ENCODE measurements at regions not wholly inside any gene's neighbourhood (a gene's known extent, or its start where the extent isn't known, plus 50 kb on each side); places are given as distances from the start of the nearest gene placed in this dataset.

DNA sequence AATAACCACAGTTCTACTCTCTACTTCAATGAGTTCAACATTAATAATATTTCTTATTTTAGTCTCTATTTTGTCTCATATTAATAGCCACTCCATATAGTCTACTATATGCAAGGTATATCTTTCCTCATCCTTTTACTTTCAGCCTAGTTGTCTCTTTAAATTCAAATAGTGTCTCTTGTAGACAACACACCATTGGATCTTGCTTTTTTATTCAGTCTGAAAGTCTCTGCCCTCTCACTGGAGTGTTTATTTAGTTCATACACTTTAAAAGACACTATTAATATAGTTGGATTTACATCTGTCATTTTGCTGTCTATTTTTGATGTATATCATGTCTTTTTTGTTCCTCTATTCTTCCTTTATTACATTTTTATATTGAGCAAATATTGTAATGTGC, 103.5 kb downstream of the RFPL4B start:
- H4K20me1 ChIP-seq (ENCODE audit: insufficient read depth, low read length) = no peaks in the 10 kb centered on the region
- no peaks in the 10 kb centered on the region for H3F3A ChIP-seq (ENCODE audit: insufficient read depth, low read length)
- H3K79me2 ChIP-seq (ENCODE audit: low read length) = no peaks in the 10 kb centered on the region
- no peak overlapping the region for H2AFZ ChIP-seq (ENCODE audit: low read length)
- no peaks in the 10 kb centered on the region for H3K4me1 ChIP-seq (ENCODE audit: low read length)
- no peak overlapping the region for H3K4me3 ChIP-seq (ENCODE audit: low read length)
- H3K4me2 ChIP-seq (ENCODE audit: low read depth, low read length) = no peak overlapping the region
- no peaks in the 10 kb centered on the region for H3K36me3 ChIP-seq (replicated peaks; ENCODE audit: insufficient read depth, low read length)
- no peaks in the 10 kb centered on the region for H3K9me2 ChIP-seq (replicated peaks; ENCODE audit: insufficient read depth, low read length)
- H3K9me3 ChIP-seq (replicated peaks; ENCODE audit: insufficient read depth, low read length) = no peaks in the 10 kb centered on the region
- H3K9ac ChIP-seq (ENCODE audit: low read length) = no peak overlapping the region
- no peak overlapping the region for H3K27ac ChIP-seq (ENCODE audit: low read length)
- no peak for TF ChIP-seq EZH2 (optimal IDR thresholded peaks at IDR 0.05; ENCODE audit: low read depth, low read length)
- TF ChIP-seq, protein P1, sequence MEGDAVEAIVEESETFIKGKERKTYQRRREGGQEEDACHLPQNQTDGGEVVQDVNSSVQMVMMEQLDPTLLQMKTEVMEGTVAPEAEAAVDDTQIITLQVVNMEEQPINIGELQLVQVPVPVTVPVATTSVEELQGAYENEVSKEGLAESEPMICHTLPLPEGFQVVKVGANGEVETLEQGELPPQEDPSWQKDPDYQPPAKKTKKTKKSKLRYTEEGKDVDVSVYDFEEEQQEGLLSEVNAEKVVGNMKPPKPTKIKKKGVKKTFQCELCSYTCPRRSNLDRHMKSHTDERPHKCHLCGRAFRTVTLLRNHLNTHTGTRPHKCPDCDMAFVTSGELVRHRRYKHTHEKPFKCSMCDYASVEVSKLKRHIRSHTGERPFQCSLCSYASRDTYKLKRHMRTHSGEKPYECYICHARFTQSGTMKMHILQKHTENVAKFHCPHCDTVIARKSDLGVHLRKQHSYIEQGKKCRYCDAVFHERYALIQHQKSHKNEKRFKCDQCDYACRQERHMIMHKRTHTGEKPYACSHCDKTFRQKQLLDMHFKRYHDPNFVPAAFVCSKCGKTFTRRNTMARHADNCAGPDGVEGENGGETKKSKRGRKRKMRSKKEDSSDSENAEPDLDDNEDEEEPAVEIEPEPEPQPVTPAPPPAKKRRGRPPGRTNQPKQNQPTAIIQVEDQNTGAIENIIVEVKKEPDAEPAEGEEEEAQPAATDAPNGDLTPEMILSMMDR (IDR thresholded peaks at IDR 0.05; ENCODE audit: low read length) = no peak
- TF ChIP-seq EZH2phosphoT487 (IDR thresholded peaks at IDR 0.05; ENCODE audit: low read length) = no peak
- no peak for DNase-seq
- no peaks in the 10 kb centered on the region; the same call in 1 of the 2 replicates for H3K27me3 ChIP-seq (replicated peaks; ENCODE audit: insufficient read depth, low read length)

GRCh38 chr6:112457886-112458285, 110.8 kb downstream of the RFPL4B start:
- Histone ChIP-seq H3F3A (ENCODE audit: insufficient read depth, low read length) (no peaks in the 10 kb centered on the region), H2AFZ (ENCODE audit: low read length) (no peak overlapping the region), H3K9me3 (replicated peaks; ENCODE audit: insufficient read depth, low read length) (no peaks in the 10 kb centered on the region), H3K4me3 (ENCODE audit: low read length) (no peak overlapping the region), H3K79me2 (ENCODE audit: low read length) (no peaks in the 10 kb centered on the region), H3K27me3 (replicated peaks; ENCODE audit: insufficient read depth, low read length) (no peaks in the 10 kb centered on the region), H4K20me1 (ENCODE audit: insufficient read depth, low read length) (no peaks in the 10 kb centered on the region), H3K27ac (ENCODE audit: low read length) (no peak overlapping the region), H3K4me2 (ENCODE audit: low read depth, low read length) (no peak overlapping the region), H3K9ac (ENCODE audit: low read length) (no peak overlapping the region), H3K9me2 (replicated peaks; ENCODE audit: insufficient read depth, low read length) (no peaks in the 10 kb centered on the region), H3K4me1 (ENCODE audit: low read length) (no peaks in the 10 kb centered on the region), H3K36me3 (replicated peaks; ENCODE audit: insufficient read depth, low read length) (no peaks in the 10 kb centered on the region)
- TF ChIP-seq, protein P1 (IDR thresholded peaks at IDR 0.05; ENCODE audit: low read length) = no peak
- no peak for TF ChIP-seq EZH2phosphoT487 (IDR thresholded peaks at IDR 0.05; ENCODE audit: low read length)
- no peak for DNase-seq

- no peaks in the 10 kb centered on the region for H3F3A ChIP-seq (ENCODE audit: insufficient read depth, low read length)
- no peaks in the 10 kb centered on the region for H4K20me1 ChIP-seq (ENCODE audit: insufficient read depth, low read length)
- no peaks in the 10 kb centered on the region for H3K36me3 ChIP-seq (replicated peaks; ENCODE audit: insufficient read depth, low read length)
- no peak overlapping the region for H3K4me2 ChIP-seq (ENCODE audit: low read depth, low read length)
- no peak overlapping the region for H3K9ac ChIP-seq (ENCODE audit: low read length)
- no peak overlapping the region for H2AFZ ChIP-seq (ENCODE audit: low read length)
- H3K27ac ChIP-seq (ENCODE audit: low read length) = no peak overlapping the region
- DNase-seq = no peak
- H3K4me3 ChIP-seq (ENCODE audit: low read length) = no peak overlapping the region
- H3K27me3 ChIP-seq (replicated peaks; ENCODE audit: insufficient read depth, low read length) = no peaks in the 10 kb centered on the region
- H3K79me2 ChIP-seq (ENCODE audit: low read length) = no peaks in the 10 kb centered on the region
- H3K9me2 ChIP-seq (replicated peaks; ENCODE audit: insufficient read depth, low read length) = no peaks in the 10 kb centered on the region
- H3K9me3 ChIP-seq (replicated peaks; ENCODE audit: insufficient read depth, low read length) = no peaks in the 10 kb centered on the region
- no peaks in the 10 kb centered on the region for H3K4me1 ChIP-seq (ENCODE audit: low read length)
- TF ChIP-seq EZH2 (optimal IDR thresholded peaks at IDR 0.05; ENCODE audit: low read depth, low read length) = no peak
- TF ChIP-seq, protein P1 (IDR thresholded peaks at IDR 0.05; ENCODE audit: low read length) = no peak
- TF ChIP-seq EZH2phosphoT487 (IDR thresholded peaks at IDR 0.05; ENCODE audit: low read length) = no peak
These were observed 112.7 kb downstream of the RFPL4B start for GRCh38 chr6:112459758-112460304.

All from MM.1S (cell line).